CD4-positive, alpha-beta T cell (primary cell): ENCODE measurements at regions not wholly inside any gene's neighbourhood (a gene's known extent, or its start where the extent isn't known, plus 50 kb on each side); places are given as distances from the start of the nearest gene placed in this dataset.

Experiments used
- ATAC-seq: fragments of 200-7000 bp; cut with Tn5 transposase; one replicate; pipeline ENCODE4 v1.10.0; 2022; ENCODE audit warnings: mild to moderate bottlenecking; ENCODE audit not compliant: poor library complexity
- CTCF ChIA-PET: fragments of 350-600 bp; sonication (Branson Sonifier 250); formaldehyde crosslinking; loops from one replicate; lab custom pipeline; 2021; ENCODE audit warnings: antibody characterized with exemption, inconsistent platforms; lab: Charles Lee
- POLR2A ChIA-PET: fragments of 350-600 bp; sonication (Branson Sonifier 250); formaldehyde crosslinking; loops from one replicate; lab custom pipeline; 2021; ENCODE audit warnings: antibody characterized with exemption, inconsistent platforms; lab: Charles Lee
- DNase-seq, 14 experiments: peaks; one replicate each; pipeline ENCODE4 v3.0.0-alpha.2; 2013 to 2020; ENCODE audit warnings: mixed read lengths in 2 of 14
- H3K27ac ChIP-seq, 2 donors: one replicate each; pipeline versions ENCODE4 v1.5.1 to v1.7.0; 2013; ENCODE audit warnings: low read length in 2 of 2, low read depth in 1 of 2, mild to moderate bottlenecking in 1 of 2
- H3K27me3 ChIP-seq, 2 experiments: 1 replicate in 1 of 2; 2 replicates in 1 of 2; pipeline versions ENCODE4 v1.6.1 to v1.7.0; 2013; ENCODE audit warnings: low read length in 2 of 2, control low read depth in 1 of 2, mild to moderate bottlenecking in 1 of 2, moderate library complexity in 1 of 2; ENCODE audit not compliant: insufficient read depth in 2 of 2, control insufficient read depth in 1 of 2
- H3K36me3 ChIP-seq: one replicate; pipeline ENCODE4 v1.6.1; 2013; ENCODE audit warnings: low read length, control low read depth; ENCODE audit not compliant: insufficient read depth
- H3K4me1 ChIP-seq: one replicate; pipeline ENCODE4 v1.6.1; 2013; ENCODE audit warnings: low read length, control low read depth; ENCODE audit not compliant: insufficient read depth
- H3K4me3 ChIP-seq: one replicate; pipeline ENCODE4 v1.5.1; 2013; ENCODE audit warnings: mild to moderate bottlenecking, low read length, moderate library complexity
- H3K9me3 ChIP-seq, 2 experiments: 1 replicate in 1 of 2; 2 replicates in 1 of 2; pipeline versions ENCODE4 v1.6.1 to v1.7.0; 2013; ENCODE audit warnings: low read length in 2 of 2, mild to moderate bottlenecking in 2 of 2, control low read depth in 1 of 2, moderate library complexity in 1 of 2; ENCODE audit not compliant: control insufficient read depth in 1 of 2, insufficient read depth in 1 of 2
- H3K27ac Mint-ChIP-seq: one replicate; pipeline ENCODE4 v1.8.0; 2020; ENCODE audit warnings: mixed read lengths
- H3K27me3 Mint-ChIP-seq: one replicate; pipeline ENCODE4 v1.8.0; 2021; ENCODE audit warnings: mixed read lengths
- H3K36me3 Mint-ChIP-seq: one replicate; pipeline ENCODE4 v1.8.0; 2021; ENCODE audit warnings: low read depth, mixed read lengths
- H3K4me1 Mint-ChIP-seq: one replicate; pipeline ENCODE4 v1.8.0; 2021; ENCODE audit warnings: low read depth, mixed read lengths
- H3K4me3 Mint-ChIP-seq: one replicate; pipeline ENCODE4 v1.8.0; 2020; ENCODE audit warnings: mild to moderate bottlenecking, mixed read lengths
- H3K9me3 Mint-ChIP-seq: one replicate; pipeline ENCODE4 v1.8.0; 2020; ENCODE audit warnings: mixed read lengths
- CTCF ChIP-seq: fragments of 200-600 bp; IDR thresholded peaks from one replicate; pipeline ENCODE4 v1.8.0; 2022; ENCODE audit warnings: antibody characterized with exemption, mild to moderate bottlenecking
- intact Hi-C, 2 experiments: fragments of 100-400 bp; cut with DNase I in 1 of 2; cut with micrococcal nuclease in 1 of 2; formaldehyde crosslinking; loops; one replicate each; pipeline versions ENCODE4 v1.15.1 to v1.9.0; 2023 to 2025; cut with DNase I, micrococcal nuclease

DNA sequence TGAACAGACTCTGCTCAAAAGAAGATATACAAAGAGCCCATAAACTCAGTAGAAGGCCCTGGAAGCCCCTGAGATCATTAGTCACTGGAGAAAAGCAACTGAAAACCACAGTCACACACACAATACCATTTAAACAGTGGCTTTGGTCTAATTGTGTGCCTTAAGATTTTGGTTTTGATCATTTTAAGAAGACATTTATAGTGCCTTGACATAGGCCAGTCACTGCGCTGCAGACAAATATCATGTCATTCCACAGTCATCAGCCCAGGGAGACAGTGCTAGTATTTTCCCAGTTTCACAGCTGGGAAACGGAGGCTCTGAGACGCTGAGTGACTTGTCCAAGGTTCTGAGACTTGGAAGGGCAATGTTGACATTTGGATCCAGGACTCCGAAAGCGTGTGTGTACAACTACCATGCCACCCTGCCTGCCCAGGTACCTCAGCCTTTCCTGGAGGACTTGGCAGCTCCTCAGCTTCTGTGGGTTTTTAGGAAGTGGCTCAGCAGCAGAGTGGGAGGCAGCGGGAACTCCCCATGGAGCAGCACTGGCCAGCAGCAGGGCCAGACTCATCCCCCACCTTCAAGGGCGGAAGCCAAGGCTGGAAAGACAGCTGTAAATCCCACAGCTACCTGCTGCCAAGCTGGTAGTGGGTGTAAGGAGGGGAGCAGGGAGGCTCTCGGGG is 173.9 kb downstream of the WDR11 start:
- Histone ChIP-seq H3K36me3 (no peaks in the 10 kb centered on the region), H3K27me3 (no peaks in the 10 kb centered on the region), H3K27ac (no peak overlapping the region), H3K4me1 (no peaks in the 10 kb centered on the region), H3K4me3 (no peak overlapping the region), H3K9me3 (peaks cover 0 to 5% of the 10 kb centered on the region in 2 experiments)
- no peak for TF ChIP-seq CTCF
- no peaks in the 10 kb centered on the region for H3K9me3 Mint-ChIP-seq
- POLR2A ChIA-PET, result no interaction called here
- intact Hi-C loops, result no loop called here
- no peak overlapping the region for H3K4me3 Mint-ChIP-seq
- DNase-seq (no peak), ATAC-seq (no peak)
- CTCF ChIA-PET, result no interaction called here
- no peaks in the 10 kb centered on the region for H3K36me3 Mint-ChIP-seq
- H3K27ac Mint-ChIP-seq, result no peak overlapping the region
- peaks cover 4% of the 10 kb centered on the region for H3K27me3 Mint-ChIP-seq
- no peaks in the 10 kb centered on the region for H3K4me1 Mint-ChIP-seq

DNA sequence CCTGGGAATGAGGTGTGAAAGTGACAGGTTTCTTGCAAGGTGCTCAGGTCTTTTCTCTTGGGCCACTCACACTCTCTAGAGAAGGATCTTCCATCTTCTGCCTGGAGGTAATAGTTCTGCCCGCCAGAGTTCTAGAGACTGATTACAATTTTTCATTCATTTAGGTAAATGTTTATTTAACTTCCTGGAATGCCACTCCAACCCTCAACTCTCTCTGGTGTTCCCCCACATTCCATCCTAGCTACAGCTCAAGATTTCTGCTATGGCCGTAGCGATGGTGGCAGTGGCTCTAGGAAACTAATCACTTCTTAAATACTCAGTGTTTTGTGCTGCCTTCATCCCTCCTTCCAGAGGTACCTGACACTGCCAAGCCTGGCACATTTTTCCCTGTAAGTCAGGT is 174.6 kb downstream of the WDR11 start:
- no peaks in the 10 kb centered on the region for H3K9me3 Mint-ChIP-seq
- ChIA-PET CTCF (no interaction called here), POLR2A (no interaction called here)
- Histone ChIP-seq H3K36me3 (no peaks in the 10 kb centered on the region), H3K9me3 (peaks cover 0 to 5% of the 10 kb centered on the region in 2 experiments), H3K4me1 (no peaks in the 10 kb centered on the region), H3K27ac (no peak overlapping the region), H3K27me3 (no peaks in the 10 kb centered on the region), H3K4me3 (no peak overlapping the region)
- ATAC-seq (no peak), DNase-seq (no peak)
- intact Hi-C loops, result no loop called here
- no peak overlapping the region for H3K27ac Mint-ChIP-seq
- H3K4me3 Mint-ChIP-seq, result no peak overlapping the region
- H3K36me3 Mint-ChIP-seq, result no peaks in the 10 kb centered on the region
- H3K4me1 Mint-ChIP-seq, result no peaks in the 10 kb centered on the region
- TF ChIP-seq CTCF, result no peak
- peaks cover 5% of the 10 kb centered on the region for H3K27me3 Mint-ChIP-seq

- Mint-ChIP-seq H3K27ac (no peak overlapping the region), H3K27me3 (peaks cover 5% of the 10 kb centered on the region), H3K36me3 (no peaks in the 10 kb centered on the region), H3K9me3 (no peaks in the 10 kb centered on the region), H3K4me1 (no peaks in the 10 kb centered on the region), H3K4me3 (no peak overlapping the region)
- Histone ChIP-seq H3K36me3 (no peaks in the 10 kb centered on the region), H3K9me3 (peaks cover 0 to 5% of the 10 kb centered on the region in 2 experiments), H3K27me3 (no peaks in the 10 kb centered on the region), H3K4me1 (no peaks in the 10 kb centered on the region), H3K4me3 (no peak overlapping the region), H3K27ac (no peak overlapping the region)
- no peak for TF ChIP-seq CTCF
- DNase-seq (no peak), ATAC-seq (no peak)
- CTCF ChIA-PET, result interaction anchor here (1.3 kb wide), 1 partner anchor 10 kb away, joined by 3 read pairs; no protein-coding TSS in a partner anchor
- intact Hi-C loops, result no loop called here
- POLR2A ChIA-PET, result no interaction called here
Observed at GRCh38 chr10:121027371-121027770, 176.2 kb downstream of the WDR11 start.
